ENCODE measurements at regions not wholly inside any gene's neighbourhood (a gene's known extent, or its start where the extent isn't known, plus 50 kb on each side); places are given as distances from the start of the nearest gene placed in this dataset.

- H3K27ac Mint-ChIP-seq, result no peak overlapping the region
- POLR2A ChIA-PET, result no interaction called here
- intact Hi-C loops (cut with micrococcal nuclease), result no loop called here
Measured at GRCh38 chr2:226514895-226515294, 284.7 kb downstream of the IRS1 start.

GRCh38 chr2:226511311-226511710 is 288.3 kb downstream of the IRS1 start:
- CTCF ChIA-PET, result no interaction called here
- Histone ChIP-seq H3K36me3 (ENCODE audit: control insufficient read depth in 2 of 3, insufficient read depth in 3 of 3, low read length in 3 of 3) (no peaks in the 10 kb centered on the region), H3K9me3 (ENCODE audit: control insufficient read depth in 2 of 3, low read length in 3 of 3) (no peaks in the 10 kb centered on the region), H3K4me3 (ENCODE audit: low read length) (no peak overlapping the region), H3K4me1 (ENCODE audit: control insufficient read depth in 2 of 2, insufficient read depth in 2 of 2, low read length in 2 of 2) (no peaks in the 10 kb centered on the region), H3K27ac (ENCODE audit: low read depth, low read length) (no peak overlapping the region), H3K27me3 (ENCODE audit: control insufficient read depth in 2 of 2, insufficient read depth in 2 of 2, low read length in 2 of 2) (no peaks in the 10 kb centered on the region)
- Mint-ChIP-seq H3K4me3 (no peak overlapping the region), H3K36me3 (no peaks in the 10 kb centered on the region), H3K9me3 (no peaks in the 10 kb centered on the region), H3K4me1 (no peaks in the 10 kb centered on the region), H3K27me3 (peaks cover 8 to 26% (median 15%) of the 10 kb centered on the region in 5 donors), H3K27ac (no peak overlapping the region)
- POLR2A ChIA-PET, result no interaction called here
- no peak for DNase-seq
- intact Hi-C loops (cut with micrococcal nuclease), result no loop called here
- ATAC-seq, result no peak

More at GRCh38 chr2:226514895-226515294, 284.7 kb downstream of the IRS1 start:
- Histone ChIP-seq H3K36me3 (ENCODE audit: control insufficient read depth in 2 of 3, insufficient read depth in 3 of 3, low read length in 3 of 3) (no peaks in the 10 kb centered on the region), H3K9me3 (ENCODE audit: control insufficient read depth in 2 of 3, low read length in 3 of 3) (no peaks in the 10 kb centered on the region), H3K27me3 (ENCODE audit: control insufficient read depth in 2 of 2, insufficient read depth in 2 of 2, low read length in 2 of 2) (no peaks in the 10 kb centered on the region), H3K4me1 (ENCODE audit: control insufficient read depth in 2 of 2, insufficient read depth in 2 of 2, low read length in 2 of 2) (no peaks in the 10 kb centered on the region), H3K27ac (ENCODE audit: low read depth, low read length) (no peak overlapping the region), H3K4me3 (ENCODE audit: low read length) (no peak overlapping the region)
- no peak for ATAC-seq
- Mint-ChIP-seq H3K4me3 (no peak overlapping the region), H3K36me3 (no peaks in the 10 kb centered on the region), H3K9me3 (peaks cover 0 to 5% (median 0%) of the 10 kb centered on the region in 11 donors), H3K27me3 (peaks cover 0 to 16% (median 14%) of the 10 kb centered on the region in 5 donors), H3K4me1 (no peaks in the 10 kb centered on the region)
- DNase-seq, result no peak
- CTCF ChIA-PET, result no interaction called here

DNA sequence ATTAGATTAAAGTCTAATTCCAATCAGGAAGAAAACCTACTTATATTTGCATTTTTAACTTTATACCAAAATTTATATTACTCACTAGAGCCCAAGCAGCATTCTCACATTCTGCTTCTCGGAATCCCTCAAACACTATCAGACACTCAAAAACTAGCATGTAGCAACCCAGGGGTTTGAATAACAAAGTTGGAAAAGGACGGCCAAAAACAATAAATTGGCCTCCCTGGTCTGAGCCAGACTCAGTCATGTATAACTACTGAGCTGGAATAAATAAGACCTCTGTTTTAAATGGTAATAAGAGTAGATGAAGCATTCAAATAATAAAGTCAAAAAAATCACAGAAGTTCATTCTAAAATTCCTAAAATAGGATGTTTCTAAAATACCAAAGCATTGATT is 290.9 kb downstream of the IRS1 start:
- Mint-ChIP-seq H3K4me1 (no peaks in the 10 kb centered on the region), H3K36me3 (no peaks in the 10 kb centered on the region), H3K27me3 (peaks cover 8 to 26% (median 14%) of the 10 kb centered on the region in 5 donors), H3K27ac (no peak overlapping the region), H3K4me3 (no peak overlapping the region), H3K9me3 (no peaks in the 10 kb centered on the region)
- DNase-seq, result no peak
- H3K9me3 ChIP-seq (ENCODE audit: control insufficient read depth in 2 of 3, low read length in 3 of 3), result no peaks in the 10 kb centered on the region
- POLR2A ChIA-PET, result no interaction called here
- no peaks in the 10 kb centered on the region for H3K36me3 ChIP-seq (ENCODE audit: control insufficient read depth in 2 of 3, insufficient read depth in 3 of 3, low read length in 3 of 3)
- H3K27ac ChIP-seq (ENCODE audit: low read depth, low read length), result no peak overlapping the region
- no peaks in the 10 kb centered on the region for H3K27me3 ChIP-seq (ENCODE audit: control insufficient read depth in 2 of 2, insufficient read depth in 2 of 2, low read length in 2 of 2)
- H3K4me3 ChIP-seq (ENCODE audit: low read length), result no peak overlapping the region
- intact Hi-C loops (cut with micrococcal nuclease), result no loop called here
- no peak for ATAC-seq
- CTCF ChIA-PET, result no interaction called here
- no peaks in the 10 kb centered on the region for H3K4me1 ChIP-seq (ENCODE audit: control insufficient read depth in 2 of 2, insufficient read depth in 2 of 2, low read length in 2 of 2)

DNA sequence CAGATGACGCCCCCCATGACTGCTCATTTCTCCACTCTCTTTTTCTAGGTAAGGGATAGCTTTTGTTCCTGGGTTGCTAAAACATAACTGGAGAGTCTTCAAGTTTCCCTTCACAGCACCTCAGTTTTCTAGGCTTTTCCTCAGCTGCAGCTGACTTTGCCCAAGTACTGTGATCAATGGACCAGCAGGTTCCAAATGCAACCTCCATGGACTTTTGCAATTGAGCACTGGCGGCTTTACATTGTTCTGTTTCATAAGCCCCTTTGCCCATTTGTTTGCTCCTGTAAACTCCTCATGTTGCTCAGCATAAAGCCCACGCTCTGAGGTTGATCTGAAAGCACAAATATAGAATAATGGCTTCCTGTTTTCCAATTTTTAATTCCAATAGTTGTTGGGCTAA is 291.6 kb downstream of the IRS1 start:
- Histone ChIP-seq H3K4me1 (ENCODE audit: control insufficient read depth in 2 of 2, insufficient read depth in 2 of 2, low read length in 2 of 2) (no peaks in the 10 kb centered on the region), H3K36me3 (ENCODE audit: control insufficient read depth in 2 of 3, insufficient read depth in 3 of 3, low read length in 3 of 3) (no peaks in the 10 kb centered on the region), H3K27ac (ENCODE audit: low read depth, low read length) (no peak overlapping the region), H3K4me3 (ENCODE audit: low read length) (no peak overlapping the region), H3K27me3 (ENCODE audit: control insufficient read depth in 2 of 2, insufficient read depth in 2 of 2, low read length in 2 of 2) (no peaks in the 10 kb centered on the region), H3K9me3 (ENCODE audit: control insufficient read depth in 2 of 3, low read length in 3 of 3) (no peaks in the 10 kb centered on the region)
- intact Hi-C loops (cut with micrococcal nuclease), result no loop called here
- Mint-ChIP-seq H3K4me1 (no peaks in the 10 kb centered on the region), H3K4me3 (no peak overlapping the region), H3K36me3 (no peaks in the 10 kb centered on the region), H3K27me3 (peaks cover 8 to 26% (median 18%) of the 10 kb centered on the region in 5 donors), H3K27ac (no peak overlapping the region), H3K9me3 (no peaks in the 10 kb centered on the region)
- ATAC-seq (no peak), DNase-seq (no peak)
- POLR2A ChIA-PET, result no interaction called here
- CTCF ChIA-PET, result interaction anchor here (0.6 kb wide), 1 partner anchor 445 kb away, joined by 4 read pairs; no protein-coding TSS in a partner anchor

- Histone ChIP-seq H3K4me3 (ENCODE audit: low read length) (no peak overlapping the region), H3K27me3 (ENCODE audit: control insufficient read depth in 2 of 2, insufficient read depth in 2 of 2, low read length in 2 of 2) (no peaks in the 10 kb centered on the region), H3K9me3 (ENCODE audit: control insufficient read depth in 2 of 3, low read length in 3 of 3) (no peaks in the 10 kb centered on the region), H3K4me1 (ENCODE audit: control insufficient read depth in 2 of 2, insufficient read depth in 2 of 2, low read length in 2 of 2) (no peaks in the 10 kb centered on the region), H3K27ac (ENCODE audit: low read depth, low read length) (no peak overlapping the region), H3K36me3 (ENCODE audit: control insufficient read depth in 2 of 3, insufficient read depth in 3 of 3, low read length in 3 of 3) (no peaks in the 10 kb centered on the region)
- peaks cover 0 to 2% (median 0%) of the 10 kb centered on the region in 7 donors for H3K4me1 Mint-ChIP-seq
- H3K27ac Mint-ChIP-seq, result no peak overlapping the region
- no peak overlapping the region for H3K4me3 Mint-ChIP-seq
- peaks cover 1 to 13% (median 5%) of the 10 kb centered on the region in 5 donors for H3K27me3 Mint-ChIP-seq
- DNase-seq, result no peak
- peaks cover 0 to 4% (median 0%) of the 10 kb centered on the region in 11 donors for H3K9me3 Mint-ChIP-seq
- ATAC-seq, result no peak
- intact Hi-C loops (cut with micrococcal nuclease), result no loop called here
- H3K36me3 Mint-ChIP-seq, result no peaks in the 10 kb centered on the region
- ChIA-PET POLR2A (no interaction called here), CTCF (no interaction called here)
Measured at GRCh38 chr2:226497146-226497909, 302.3 kb downstream of the IRS1 start.

- ChIA-PET POLR2A (no interaction called here), CTCF (no interaction called here)
- no peak overlapping the region for H3K4me3 ChIP-seq (ENCODE audit: low read length)
- H3K4me1 ChIP-seq (ENCODE audit: control insufficient read depth in 2 of 2, insufficient read depth in 2 of 2, low read length in 2 of 2), result no peaks in the 10 kb centered on the region
- Mint-ChIP-seq H3K27me3 (peaks cover 0 to 13% (median 5%) of the 10 kb centered on the region in 5 donors), H3K4me3 (no peak overlapping the region), H3K9me3 (peaks cover 0 to 4% (median 0%) of the 10 kb centered on the region in 11 donors), H3K36me3 (no peaks in the 10 kb centered on the region), H3K27ac (no peak overlapping the region), H3K4me1 (peaks cover 0 to 2% (median 0%) of the 10 kb centered on the region in 7 donors)
- H3K27ac ChIP-seq (ENCODE audit: low read depth, low read length), result no peak overlapping the region
- intact Hi-C loops (cut with micrococcal nuclease), result no loop called here
- ATAC-seq, result no peak
- DNase-seq, result no peak
- H3K9me3 ChIP-seq (ENCODE audit: control insufficient read depth in 2 of 3, low read length in 3 of 3), result no peaks in the 10 kb centered on the region
- H3K27me3 ChIP-seq (ENCODE audit: control insufficient read depth in 2 of 2, insufficient read depth in 2 of 2, low read length in 2 of 2), result no peaks in the 10 kb centered on the region
- H3K36me3 ChIP-seq (ENCODE audit: control insufficient read depth in 2 of 3, insufficient read depth in 3 of 3, low read length in 3 of 3), result no peaks in the 10 kb centered on the region
Measured at GRCh38 chr2:226496273-226496550, 303.4 kb downstream of the IRS1 start.

DNA sequence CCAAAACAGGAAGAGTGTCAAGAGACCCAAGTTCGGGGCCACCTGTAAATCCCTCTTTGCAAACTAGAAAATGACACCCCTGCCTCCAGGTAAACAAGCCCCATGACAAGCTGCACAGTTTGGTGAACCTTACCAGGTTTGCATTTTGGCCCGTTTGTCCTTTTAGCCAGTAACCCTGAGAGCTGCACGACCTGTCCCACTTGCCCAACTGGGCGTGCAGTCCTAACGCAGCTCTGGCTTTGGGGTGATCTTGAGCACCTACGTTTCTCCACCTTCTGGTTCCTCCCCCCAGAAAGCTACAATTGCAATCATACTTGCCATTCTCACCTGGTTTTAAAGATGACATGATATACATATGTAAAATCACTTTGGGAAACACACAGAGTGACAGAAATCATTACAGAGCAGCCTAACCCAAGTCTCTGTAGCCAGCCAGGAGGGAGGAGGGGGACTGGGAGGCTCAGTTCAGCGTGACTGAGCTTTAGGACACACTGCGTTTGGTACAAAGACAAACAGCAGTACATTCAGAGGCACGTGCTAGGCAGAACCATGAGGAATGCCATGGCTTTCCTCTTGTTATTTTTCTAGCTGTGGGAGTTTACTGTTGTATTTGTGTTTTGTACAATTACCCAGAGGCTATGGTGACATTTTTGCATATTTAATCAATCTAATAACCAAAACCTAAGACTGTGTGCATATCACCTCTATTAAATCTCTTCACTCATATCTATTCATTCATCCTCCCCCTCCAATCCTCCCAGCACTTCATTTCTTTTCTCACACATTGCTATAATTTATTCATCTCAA is 304.0 kb downstream of the IRS1 start:
- H3K9me3 ChIP-seq (ENCODE audit: control insufficient read depth in 2 of 3, low read length in 3 of 3), result no peaks in the 10 kb centered on the region
- no peak overlapping the region for H3K4me3 ChIP-seq (ENCODE audit: low read length)
- no peak overlapping the region for H3K4me3 Mint-ChIP-seq
- peaks cover 0 to 13% (median 5%) of the 10 kb centered on the region in 5 donors for H3K27me3 Mint-ChIP-seq
- no peaks in the 10 kb centered on the region for H3K36me3 Mint-ChIP-seq
- POLR2A ChIA-PET, result no interaction called here
- no peak for DNase-seq
- CTCF ChIA-PET, result no interaction called here
- H3K27ac ChIP-seq (ENCODE audit: low read depth, low read length), result no peak overlapping the region
- no peaks in the 10 kb centered on the region for H3K4me1 ChIP-seq (ENCODE audit: control insufficient read depth in 2 of 2, insufficient read depth in 2 of 2, low read length in 2 of 2)
- no peaks in the 10 kb centered on the region for H3K36me3 ChIP-seq (ENCODE audit: control insufficient read depth in 2 of 3, insufficient read depth in 3 of 3, low read length in 3 of 3)
- H3K27ac Mint-ChIP-seq, result no peak overlapping the region
- H3K27me3 ChIP-seq (ENCODE audit: control insufficient read depth in 2 of 2, insufficient read depth in 2 of 2, low read length in 2 of 2), result no peaks in the 10 kb centered on the region
- H3K9me3 Mint-ChIP-seq, result peaks cover 0 to 4% (median 0%) of the 10 kb centered on the region in 11 donors
- peaks cover 0 to 2% (median 0%) of the 10 kb centered on the region in 7 donors for H3K4me1 Mint-ChIP-seq
- no peak for ATAC-seq
- intact Hi-C loops (cut with micrococcal nuclease), result no loop called here

All from naive thymus-derived CD4-positive, alpha-beta T cell (primary cell).